ENCODE measurements at regions not wholly inside any gene's neighbourhood (a gene's known extent, or its start where the extent isn't known, plus 50 kb on each side); places are given as distances from the start of the nearest gene placed in this dataset.
"Not testable (repeated sequence)": the region's sequence is repeated elsewhere in the genome, so short reads cannot be mapped to it uniquely, and the experiment has no call there.

DNA sequence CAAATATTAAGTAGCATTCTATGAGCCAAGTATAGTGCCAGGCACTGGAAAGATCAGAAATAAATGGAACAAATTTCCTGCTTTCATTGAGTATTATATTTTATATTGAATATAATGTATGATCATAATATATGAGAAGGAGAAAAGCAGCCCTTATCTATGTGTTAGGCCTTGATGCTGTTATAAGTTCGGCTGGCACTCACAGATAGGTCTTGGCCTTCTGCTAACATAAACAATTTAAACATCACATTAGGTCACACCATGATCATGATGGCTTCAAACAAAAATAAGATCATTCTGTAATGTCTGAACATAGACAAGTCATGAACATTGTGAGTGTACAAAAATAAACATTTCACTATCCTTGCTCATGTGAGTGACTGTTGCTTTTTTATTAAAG is 584.0 kb upstream of the ZNF385D start:
- no peak for DNase-seq

DNA sequence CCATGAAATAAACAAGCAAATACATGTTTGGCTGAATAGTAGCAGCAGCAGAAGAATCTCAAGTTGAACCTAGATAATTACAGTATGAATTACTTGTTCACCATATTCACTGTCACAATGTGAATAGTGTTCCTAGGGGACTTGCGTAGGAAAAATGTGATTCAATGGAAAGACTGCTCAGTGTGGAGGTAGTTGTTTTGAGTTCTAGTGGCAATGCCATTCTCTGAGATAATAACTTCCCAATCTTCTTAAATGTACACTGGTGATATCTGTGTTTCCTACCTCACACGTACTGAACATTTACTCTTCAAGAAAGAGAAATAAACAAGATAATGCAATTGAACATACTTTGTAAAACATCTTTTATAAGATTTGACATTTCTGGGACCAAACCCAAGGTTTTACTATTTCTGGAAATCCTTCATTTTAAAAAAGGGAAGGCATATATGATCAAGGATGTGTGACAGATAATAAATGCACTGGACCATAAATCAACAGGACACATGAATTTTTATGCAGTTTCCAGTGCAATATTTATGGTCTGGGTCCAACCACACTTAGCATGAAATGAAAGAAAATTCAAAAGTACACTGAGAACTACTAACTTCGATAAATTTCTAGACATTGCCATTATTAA is 598.3 kb upstream of the ZNF385D start:
- DNase-seq: no peak

DNA sequence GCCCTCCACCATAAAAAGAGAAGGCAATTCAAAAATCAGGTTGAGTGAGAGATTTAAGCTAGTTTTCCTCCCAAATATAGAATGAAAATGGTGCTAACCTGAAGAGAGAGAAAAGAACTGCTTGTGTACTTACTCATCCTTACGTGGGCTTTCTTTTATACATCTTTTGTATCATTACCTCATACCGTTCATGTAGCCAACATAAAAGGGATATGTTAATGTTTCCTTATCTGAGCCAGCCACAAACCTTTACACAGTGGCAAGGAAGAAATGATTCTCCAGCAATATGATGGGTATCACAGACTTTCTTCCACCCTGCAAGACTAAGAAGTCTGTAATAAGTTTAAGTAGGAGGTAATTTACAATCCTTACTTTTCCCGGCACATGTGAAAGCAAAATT is 600.8 kb upstream of the ZNF385D start:
- DNase-seq: no peak

DNA sequence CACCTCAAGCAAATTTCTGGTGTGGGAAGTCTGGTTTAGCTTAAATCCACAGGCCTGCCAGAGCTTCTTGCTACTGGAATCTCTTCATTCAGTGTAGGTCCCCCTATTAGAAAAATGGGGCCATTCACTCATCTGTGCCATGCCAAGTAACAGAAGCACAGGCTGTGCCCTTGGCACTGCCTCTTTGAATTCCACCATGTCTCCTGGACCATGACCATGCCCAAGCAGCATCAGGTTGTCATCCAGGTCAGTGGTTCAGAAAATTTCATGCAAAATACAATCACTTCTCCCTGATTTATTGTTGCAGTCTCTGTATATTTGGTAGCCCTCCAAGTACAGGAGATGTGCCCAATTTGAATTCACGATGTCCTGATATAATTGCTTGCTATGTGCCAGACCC is 602.1 kb upstream of the ZNF385D start:
- no peak for DNase-seq

DNA sequence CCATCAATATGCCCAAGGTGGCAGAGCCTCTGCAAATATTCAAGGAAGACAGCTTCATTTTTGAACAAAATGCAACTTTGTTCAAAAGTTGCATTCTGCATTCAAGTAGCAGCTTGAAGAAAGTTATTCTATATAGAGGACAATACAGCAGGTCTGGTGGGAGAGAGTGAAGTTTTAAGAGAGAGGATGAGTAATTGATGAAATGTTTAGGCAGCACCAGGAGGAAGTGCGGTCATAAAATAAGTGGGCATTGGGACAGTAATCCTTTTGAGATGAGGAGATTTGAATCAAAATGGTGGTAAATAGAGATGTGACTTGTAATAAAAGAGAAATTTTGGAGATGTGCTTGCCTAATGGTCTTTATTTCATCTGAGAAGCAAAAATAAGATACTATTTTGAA is 607.3 kb upstream of the ZNF385D start:
- DNase-seq: no peak

DNA sequence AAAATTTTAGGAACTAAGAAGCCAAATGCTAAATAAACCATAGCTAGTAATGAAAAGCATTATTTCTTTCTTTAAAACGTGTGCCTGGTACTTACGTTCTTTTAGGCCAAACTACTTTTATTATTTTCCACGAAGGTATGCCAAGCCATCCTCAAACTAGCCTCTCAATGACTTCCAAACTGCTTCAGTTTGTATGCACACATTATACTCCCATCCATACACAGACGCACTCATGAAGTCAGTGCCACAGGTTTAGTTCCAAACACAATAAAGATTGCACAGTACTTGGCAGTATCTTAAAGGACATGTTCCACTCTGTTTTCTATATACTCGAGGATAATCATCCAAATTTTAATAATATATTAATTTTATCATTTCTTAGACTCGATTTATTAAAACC is 609.2 kb upstream of the ZNF385D start:
- no peak for DNase-seq

DNA sequence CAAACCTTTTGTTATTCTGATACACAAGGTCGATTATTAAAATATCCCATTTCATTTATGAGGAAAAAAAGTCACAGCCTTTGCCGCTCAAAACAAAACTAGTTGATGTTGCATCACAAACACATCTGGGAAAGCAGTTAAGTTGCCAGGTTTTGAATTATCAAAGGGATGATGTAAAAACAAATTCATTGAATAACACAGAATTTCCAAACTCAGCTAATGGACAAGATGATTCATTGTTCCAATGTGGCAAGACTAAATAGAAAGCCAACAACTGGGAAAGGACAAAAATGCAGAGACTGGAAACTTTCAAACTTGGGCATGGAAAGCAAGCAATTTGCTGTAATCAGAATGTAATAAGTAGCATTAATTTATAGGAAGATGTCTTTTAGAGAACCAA is 610.0 kb upstream of the ZNF385D start:
- DNase-seq: no peak

DNA sequence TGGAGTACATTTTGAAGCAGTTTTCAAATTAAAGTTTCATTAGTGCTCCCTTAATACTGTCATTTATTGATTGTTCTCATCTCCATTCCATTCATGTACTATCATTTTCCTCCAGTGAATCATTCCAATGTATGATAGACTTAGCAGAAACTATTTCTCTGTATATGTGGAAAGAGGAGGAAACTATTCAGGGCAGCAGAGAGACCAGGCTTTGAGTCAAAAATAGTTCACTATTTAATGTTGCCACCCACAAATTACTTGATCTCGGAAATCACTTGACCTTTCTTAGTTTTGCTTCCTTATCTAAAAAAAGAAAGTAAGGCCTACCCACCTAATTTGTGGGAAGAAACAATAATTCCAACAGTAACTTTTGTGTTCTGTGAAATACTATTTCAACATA is 610.5 kb upstream of the ZNF385D start:
- no peak for DNase-seq

DNA sequence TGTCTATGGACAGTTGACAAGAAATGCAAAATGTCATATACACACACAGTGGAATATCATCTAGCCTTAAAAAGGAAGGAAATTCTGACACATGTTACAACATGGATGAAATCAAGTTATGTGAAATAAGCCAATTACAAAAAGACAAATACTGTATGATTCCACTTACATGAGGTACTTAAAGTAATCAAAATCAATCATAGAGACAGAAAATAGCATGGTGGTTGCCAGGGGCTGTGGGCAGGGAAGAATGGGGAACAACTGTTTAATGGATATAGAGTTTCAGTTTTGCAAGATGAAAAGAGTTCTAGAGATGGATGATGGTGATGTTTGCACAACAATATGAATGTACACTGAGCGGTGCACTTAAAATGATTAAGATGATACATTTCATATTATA is 613.8 kb upstream of the ZNF385D start:
- DNase-seq: no peak

DNA sequence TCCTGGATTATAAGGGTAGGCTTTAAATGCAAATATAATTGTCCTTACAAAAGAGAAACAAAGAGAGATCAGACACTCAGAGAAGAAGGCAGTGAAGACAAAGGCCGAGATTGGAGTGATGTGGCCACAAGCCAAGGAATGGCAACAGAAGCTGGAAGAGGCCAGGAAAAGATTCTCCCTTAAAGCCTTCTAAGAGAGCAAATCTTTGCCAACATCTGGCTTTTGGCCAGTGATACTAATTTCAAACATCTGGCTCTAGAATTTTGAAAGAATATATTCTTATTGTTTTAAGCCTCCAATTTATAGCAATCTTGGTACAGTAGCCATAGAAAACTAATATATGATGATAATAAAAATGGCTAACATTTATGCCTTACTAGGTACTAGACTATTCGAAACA is 615.8 kb upstream of the ZNF385D start:
- no peak for DNase-seq

DNA sequence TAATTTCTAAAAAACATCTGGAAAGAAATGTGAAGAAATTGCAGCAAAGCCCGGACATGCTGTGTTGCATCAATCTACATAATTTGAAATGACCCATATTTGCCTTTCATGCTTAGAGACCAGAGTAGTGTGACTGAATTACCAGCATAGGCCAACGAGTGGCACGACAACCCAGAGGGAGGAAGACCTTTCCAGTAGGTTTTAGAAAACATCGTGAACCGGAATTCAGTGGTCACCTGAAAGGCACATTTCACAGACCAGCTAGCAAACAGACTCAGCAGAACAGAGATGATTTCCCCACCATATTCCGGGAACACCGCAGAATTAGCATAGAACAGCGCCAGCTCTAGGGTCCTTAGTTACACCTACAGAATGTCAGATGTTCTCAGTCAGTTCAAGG is 620.0 kb upstream of the ZNF385D start:
- no peak for DNase-seq

DNA sequence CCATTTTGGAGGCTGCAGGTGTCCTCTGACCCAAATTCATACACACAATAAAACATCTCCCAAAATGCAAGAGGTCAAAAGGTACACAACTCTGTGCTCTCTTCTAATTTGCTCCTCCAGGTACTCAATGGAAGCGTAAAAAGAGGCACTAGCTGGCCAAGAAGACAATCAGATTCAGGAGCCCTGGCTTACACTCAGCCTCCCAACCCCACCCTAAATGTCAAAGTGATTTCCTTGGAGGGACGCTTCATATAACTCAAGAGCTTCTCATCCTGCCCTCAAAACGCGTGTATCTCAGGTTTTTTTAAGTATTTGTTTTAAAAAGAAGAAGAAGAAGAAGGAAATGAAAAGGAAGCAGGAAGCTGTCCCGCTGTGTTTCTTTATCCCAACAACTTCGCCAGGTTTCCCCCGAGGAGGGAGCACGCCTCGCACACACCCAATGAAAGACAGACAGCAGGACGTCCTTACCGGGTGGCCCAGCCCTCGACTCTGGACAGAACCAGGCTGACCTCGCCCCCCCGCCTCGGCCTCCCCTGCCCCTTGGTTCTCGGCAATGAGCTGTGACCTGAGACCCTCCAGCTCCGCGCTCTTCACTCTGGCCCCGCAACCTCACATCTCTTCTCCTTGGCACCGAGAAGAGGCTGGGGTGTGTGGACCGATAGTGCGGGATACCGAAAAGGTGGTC is 620.7 kb upstream of the ZNF385D start:
- no peak for DNase-seq

DNA sequence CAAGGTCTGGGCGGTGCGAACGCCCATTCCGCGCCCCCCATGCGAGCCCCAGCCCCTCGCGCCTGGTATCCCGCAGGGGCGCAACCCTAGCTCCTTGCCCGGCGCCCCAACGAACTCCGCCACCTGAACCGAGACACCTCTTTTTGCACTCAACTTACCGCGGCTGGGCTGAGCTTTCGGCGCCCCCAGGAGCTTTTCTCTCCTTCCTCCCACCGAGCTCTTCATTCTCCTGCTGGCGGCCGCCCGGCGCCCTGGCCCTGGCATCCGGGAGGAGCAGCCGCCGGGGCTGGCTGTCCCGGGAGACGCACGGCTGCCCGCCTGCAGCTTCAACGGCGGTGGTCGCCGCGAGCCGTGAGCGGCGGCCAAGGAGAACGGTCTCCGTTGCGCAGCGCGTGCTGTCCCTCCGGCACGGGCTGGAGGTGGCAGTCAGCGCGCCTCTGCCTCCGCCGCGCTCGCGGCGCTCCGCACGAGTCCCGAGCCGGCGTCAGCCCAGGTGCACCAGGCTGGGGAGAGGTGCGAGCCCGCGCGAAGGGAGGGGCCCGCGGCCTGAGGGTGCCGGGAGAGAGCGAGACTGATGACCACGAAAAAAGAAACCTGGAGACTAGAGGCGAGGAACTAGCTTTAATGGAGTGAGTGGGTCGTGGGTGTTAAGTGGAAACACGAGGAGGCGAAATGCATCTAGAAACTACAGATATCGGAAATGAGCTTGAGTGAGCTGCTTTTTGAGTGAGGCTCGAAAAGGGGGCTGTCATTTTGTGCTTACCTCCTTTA is 621.5 kb upstream of the ZNF385D start:
- no peak for DNase-seq

DNA sequence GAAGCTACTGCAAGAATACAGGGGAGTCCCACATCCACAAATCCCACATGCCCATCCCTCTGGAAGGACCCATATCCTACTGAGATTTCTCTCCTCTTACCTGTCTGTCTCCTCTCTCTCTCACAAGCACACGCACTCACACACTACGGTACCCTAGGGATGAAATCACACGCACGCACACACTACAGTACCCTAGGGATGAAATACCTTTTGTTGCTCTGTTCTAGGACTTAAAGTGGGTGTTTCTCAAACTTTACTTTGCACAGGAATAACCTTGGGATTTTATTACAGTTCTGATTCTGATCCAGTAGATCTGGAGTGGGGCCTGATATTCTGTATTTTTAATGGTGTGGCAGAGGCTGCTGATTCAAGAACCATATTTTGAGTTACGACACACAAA is 622.2 kb upstream of the ZNF385D start:
- DNase-seq: no peak

DNA sequence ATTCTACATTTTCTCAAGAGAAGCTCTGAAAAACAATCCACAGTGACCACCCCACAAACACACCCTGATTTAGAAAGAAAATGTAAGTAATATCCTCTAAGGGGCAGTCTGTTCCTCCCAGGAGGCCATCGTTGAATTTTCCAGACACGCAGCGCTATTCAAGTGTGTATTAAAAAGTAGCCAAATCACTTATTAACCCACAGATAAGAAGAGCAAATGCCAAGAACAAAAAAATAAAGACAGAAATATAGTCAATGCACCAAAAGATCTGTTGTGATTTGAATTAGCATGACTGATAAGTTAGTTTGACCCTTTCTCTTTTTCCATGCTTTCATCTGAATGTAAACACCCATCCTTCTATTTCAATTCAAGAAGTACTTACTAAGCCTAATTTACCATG is 622.8 kb upstream of the ZNF385D start:
- no peak for DNase-seq

DNA sequence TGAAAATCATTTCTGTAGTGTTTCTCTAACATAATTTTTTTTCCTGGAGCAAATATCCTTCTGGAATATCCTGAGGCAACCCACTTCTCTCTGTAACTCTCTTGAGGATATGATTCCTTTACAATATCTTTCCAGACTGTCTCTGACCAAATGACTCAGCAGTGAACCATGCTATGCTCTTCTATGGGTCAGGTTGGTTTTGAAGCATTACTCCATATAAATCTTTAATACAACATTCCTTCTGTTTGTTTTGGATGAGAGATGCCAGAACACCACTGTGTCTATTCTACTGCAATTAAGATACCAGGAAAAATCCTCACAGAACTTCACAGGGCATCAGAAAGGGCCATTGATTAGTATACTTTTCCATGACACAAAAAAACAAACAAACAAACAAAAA is 626.4 kb upstream of the ZNF385D start:
- no peak for DNase-seq

DNA sequence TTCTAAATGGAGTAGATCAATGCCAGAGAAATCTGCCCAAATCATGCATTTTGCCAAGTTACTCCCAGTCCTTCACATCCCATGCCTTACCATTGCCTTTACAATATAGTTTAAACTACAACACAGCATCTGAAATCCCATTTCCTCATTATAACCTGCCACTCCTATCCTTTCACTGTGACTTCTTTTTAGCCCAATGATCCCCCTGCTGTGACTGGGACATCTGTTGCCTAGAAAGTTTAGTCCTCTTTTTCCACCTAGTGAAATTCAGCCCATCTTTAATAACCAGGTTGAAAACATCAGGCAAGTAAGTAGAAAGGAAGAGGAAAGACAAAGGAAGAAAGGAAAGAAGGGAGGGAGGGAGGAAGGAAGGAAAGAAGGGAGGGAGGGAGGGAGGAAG is 627.9 kb upstream of the ZNF385D start:
- no peak for DNase-seq

DNA sequence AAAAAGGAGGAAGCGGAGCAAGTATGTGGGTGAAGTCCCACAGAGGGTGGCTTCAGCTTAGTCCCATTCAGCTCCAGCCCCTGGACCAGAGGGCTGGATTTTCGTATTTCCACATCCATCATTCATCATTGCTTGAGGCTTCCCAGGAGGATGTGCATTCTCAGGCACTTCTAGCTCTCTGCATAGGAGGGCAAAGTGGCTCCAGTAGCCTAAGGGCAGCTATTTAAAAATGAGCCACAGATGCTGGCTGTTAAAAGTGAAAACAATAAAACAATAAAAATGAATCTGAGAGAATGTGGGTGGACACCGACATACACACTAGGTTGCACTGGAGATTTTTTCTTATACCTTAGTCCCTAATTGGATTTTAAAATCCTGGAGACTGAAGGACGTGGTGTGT is 629.2 kb upstream of the ZNF385D start:
- no peak for DNase-seq

DNA sequence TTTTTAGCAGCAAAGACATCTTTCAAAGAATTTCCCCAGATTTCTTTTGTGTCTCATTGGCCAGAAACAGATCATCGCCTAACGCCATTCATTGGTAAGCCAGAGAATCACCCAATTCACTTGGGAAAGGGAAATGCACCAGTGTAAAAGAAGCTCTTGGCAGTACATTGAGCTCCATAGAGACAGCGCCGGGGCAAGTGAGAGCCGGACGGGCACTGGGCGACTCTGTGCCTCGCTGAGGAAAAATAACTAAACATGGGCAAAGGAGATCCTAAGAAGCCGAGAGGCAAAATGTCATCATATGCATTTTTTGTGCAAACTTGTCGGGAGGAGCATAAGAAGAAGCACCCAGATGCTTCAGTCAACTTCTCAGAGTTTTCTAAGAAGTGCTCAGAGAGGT is 630.6 kb upstream of the ZNF385D start:
- not testable (repeated sequence) for DNase-seq

DNA sequence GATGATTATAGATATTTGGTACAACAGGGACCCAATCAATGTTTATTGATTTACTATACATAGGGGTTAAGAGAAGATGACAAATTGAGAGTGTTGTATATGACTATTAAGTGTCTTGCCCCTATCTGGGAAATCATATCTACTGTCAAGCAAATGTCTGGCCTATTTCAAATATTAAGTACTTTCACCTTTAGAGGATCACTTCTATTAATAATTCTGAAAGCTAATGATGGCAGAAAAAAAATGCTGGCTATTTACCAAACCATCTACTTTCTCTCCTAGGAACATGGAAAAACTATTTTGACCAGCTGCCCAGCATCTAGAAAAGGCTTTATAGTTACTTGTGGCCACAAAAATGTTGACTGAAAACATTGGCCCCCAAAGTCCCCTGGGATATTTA is 632.3 kb upstream of the ZNF385D start:
- DNase-seq: no peak

DNA sequence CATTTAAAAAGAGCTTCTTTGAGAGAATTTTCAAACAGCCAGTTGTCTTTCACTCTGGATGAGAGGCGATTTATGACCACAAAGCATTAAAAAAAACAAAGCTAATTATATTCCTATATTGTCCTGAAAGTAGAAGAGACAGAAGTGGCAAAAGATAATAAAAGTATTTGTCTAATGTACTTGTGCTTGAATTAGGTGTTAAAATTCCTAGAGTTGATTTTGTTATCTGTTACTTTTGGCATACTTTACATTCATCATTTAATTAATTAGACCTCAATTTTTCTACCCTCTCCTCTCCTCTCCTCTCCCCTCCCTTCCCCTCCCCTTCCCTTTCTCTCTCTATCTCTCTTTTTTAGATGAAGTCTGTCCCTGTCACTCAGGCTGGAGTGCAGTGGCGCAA is 635.1 kb upstream of the ZNF385D start:
- no peak for DNase-seq

DNA sequence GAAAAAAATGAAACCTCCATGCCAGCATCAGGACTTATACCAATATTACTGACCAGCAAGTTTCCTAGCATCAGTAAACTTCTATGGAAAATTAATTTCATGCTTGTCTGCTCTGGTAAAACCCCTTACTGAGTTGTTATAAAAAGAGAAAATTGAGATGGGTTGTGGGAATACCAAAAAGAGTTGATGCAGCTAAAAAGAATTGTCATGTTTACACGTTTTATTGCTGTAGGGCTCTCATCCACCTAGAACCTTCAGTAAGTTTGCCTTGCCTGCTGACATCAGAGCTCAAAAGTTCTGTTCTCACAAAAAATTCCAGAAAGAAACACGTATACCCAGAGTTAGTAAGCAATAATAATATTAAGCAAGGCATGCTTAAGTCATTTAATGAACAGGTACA is 641.3 kb upstream of the ZNF385D start:
- no peak for DNase-seq

DNA sequence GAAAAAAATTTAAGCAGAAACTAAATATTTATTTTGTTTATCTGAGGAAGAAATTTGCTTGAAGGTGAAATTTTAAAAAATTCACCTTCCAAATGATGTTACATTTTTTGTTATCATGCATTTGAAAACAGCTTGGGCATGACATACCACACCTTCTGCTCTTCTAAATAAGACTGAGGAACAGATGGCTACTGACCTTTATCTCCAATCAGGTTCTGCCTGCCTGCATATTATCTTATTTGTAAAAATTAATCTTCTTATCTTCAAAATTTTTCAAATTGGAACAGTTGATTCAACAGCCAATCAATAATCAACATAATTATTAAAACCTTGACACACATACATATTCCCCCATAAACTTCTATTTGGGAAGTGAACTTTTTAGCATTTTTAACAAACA is 641.8 kb upstream of the ZNF385D start:
- no peak for DNase-seq

DNA sequence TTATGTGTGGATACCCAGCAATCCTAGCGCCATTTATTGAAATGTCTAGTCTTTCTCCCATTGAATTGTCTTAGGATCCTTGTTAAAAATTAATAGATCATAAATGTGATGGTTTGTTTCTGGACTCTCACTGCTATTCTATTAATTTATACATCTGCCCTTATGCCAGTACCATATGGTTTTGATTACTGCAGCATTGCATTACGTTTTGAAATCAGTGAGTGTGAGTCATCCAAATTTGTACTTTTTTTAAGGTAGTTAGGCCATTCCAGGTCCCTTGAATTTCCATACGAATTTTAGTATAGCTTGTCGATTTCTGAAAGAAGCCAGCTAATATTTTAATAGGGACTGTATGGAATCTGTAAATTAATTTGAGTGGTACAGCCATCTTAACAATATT is 648.6 kb upstream of the ZNF385D start:
- DNase-seq: no peak

DNA sequence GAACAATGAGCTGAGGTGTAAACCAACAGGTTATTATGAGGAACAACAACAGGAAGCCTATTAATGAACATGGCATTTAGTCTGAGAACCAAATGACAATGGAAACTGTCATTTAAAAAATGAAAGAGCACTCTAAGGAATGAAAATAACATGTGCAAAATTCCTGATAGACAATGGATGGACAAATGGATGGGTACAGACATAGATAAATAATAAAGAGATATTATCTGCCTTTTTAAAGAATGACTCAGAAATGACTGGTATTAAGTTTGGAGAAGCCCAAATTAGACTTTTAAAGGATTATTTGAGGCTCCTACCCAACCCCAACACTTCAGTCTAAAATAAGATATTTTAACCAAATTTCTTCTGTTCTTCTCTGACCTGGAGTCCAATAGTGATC is 650.5 kb upstream of the ZNF385D start:
- DNase-seq: no peak
